HG03575 (cell line): ENCODE measurements at regions not wholly inside any gene's neighbourhood (a gene's known extent, or its start where the extent isn't known, plus 50 kb on each side); places are given as distances from the start of the nearest gene placed in this dataset.
"Not testable (repeated sequence)": the region's sequence is repeated elsewhere in the genome, so short reads cannot be mapped to it uniquely, and the experiment has no call there.

ENCODE experiments used
- ATAC-seq: cut with Tn5 transposase; IDR thresholded peaks from one replicate; pipeline ENCODE4 v1.9.1; 2021; ENCODE audit not compliant: unreplicated experiment, insufficient number of reproducible peaks, low FRiP score; ENCODE audit errors: extremely low read depth

- ATAC-seq: no peak
Measured at GRCh38 chr6:144678844-144679243, 393.7 kb downstream of the UTRN start.

GRCh38 chr6:144681334-144681733 is 396.2 kb downstream of the UTRN start:
- ATAC-seq: no peak

GRCh38 chr6:144683216-144684070 is 398.3 kb downstream of the UTRN start:
- ATAC-seq: no peak

- no peak for ATAC-seq
Measured at GRCh38 chr6:144688713-144689112, 403.6 kb downstream of the UTRN start.

- ATAC-seq: no peak
Measured at GRCh38 chr6:144689503-144690040, 404.4 kb downstream of the UTRN start.

GRCh38 chr6:144690133-144690532 is 405.0 kb downstream of the UTRN start:
- ATAC-seq: no peak

GRCh38 chr6:144690666-144691065 is 405.5 kb downstream of the UTRN start:
- no peak for ATAC-seq

- ATAC-seq: not testable (repeated sequence)
Measured at GRCh38 chr6:144692050-144692449, 406.9 kb downstream of the UTRN start.

GRCh38 chr6:144695858-144696533 is 410.9 kb downstream of the UTRN start:
- ATAC-seq: no peak

- no peak for ATAC-seq
Measured at GRCh38 chr6:144696610-144697368, 411.7 kb downstream of the UTRN start.

GRCh38 chr6:144697369-144697760 is 412.2 kb downstream of the UTRN start:
- ATAC-seq: no peak

- no peak for ATAC-seq
Measured at GRCh38 chr6:144697801-144698200, 412.7 kb downstream of the UTRN start.

- no peak for ATAC-seq
Measured at GRCh38 chr6:144702781-144703180, 417.6 kb downstream of the UTRN start.

- ATAC-seq: no peak
Measured at GRCh38 chr6:144710207-144710606, 425.1 kb downstream of the UTRN start.

- no peak for ATAC-seq
Measured at GRCh38 chr6:144711661-144712060, 426.5 kb downstream of the UTRN start.

GRCh38 chr6:144712541-144712940 is 427.4 kb downstream of the UTRN start:
- ATAC-seq: no peak

GRCh38 chr6:144714021-144714712 is 429.0 kb downstream of the UTRN start:
- ATAC-seq: no peak

- no peak for ATAC-seq
Measured at GRCh38 chr6:144715344-144715743, 430.2 kb downstream of the UTRN start.

- ATAC-seq: no peak
Measured at GRCh38 chr6:144718431-144718830, 433.3 kb downstream of the UTRN start.
